Astrocyte of the spinal cord (primary cell): ENCODE measurements at regions not wholly inside any gene's neighbourhood (a gene's known extent, or its start where the extent isn't known, plus 50 kb on each side); places are given as distances from the start of the nearest gene placed in this dataset.

ENCODE experiments used
- DNase-seq: peaks from one replicate; pipeline ENCODE4 v3.0.0; 2011; ENCODE audit warnings: low read depth, low spot score
- H3K4me3 ChIP-seq: 2 replicates; pipeline ENCODE4 v1.5.1; 2011; ENCODE audit warnings: low read depth, mild to moderate bottlenecking, low read length, moderate library complexity
- CTCF ChIP-seq: IDR thresholded peaks from 2 replicates; pipeline ENCODE4 v1.5.1; 2012; ENCODE audit warnings: low read depth, mild to moderate bottlenecking, low read length, inconsistent platforms
- in situ Hi-C: cut with HindIII; loops from 2 replicates; pipeline ENCODE4 v1.10.0; 2017; ENCODE audit warnings: low sequenced_read_pairs

DNA sequence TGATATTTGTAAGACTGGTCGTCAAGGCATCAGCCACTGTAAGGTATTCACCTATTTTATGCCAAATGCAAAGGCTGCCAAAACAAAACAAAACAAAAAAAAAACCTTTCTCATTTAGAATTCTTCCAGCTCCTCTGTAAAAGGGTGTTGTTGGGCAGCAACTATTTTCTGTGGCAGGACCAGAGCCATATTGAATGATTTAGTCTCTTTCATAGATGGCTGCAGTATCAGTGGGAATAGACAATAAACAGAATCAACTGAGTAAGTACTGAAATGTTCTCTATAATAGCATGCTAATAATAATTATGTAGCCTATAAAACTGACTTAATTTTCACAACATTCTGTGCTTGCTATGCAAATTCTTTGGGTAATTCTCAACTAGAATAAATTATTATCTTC lies 389.7 kb upstream of the PABPC4L start:
- no peak for TF ChIP-seq CTCF
- no peak for DNase-seq
- no peak overlapping the region for H3K4me3 ChIP-seq
- in situ Hi-C loops: no loop called here

- DNase-seq: no peak
- no peak overlapping the region for H3K4me3 ChIP-seq
- in situ Hi-C loops: no loop called here
- no peak for TF ChIP-seq CTCF
These were observed 384.4 kb upstream of the PABPC4L start for GRCh38 chr4:134585972-134586371.

DNA sequence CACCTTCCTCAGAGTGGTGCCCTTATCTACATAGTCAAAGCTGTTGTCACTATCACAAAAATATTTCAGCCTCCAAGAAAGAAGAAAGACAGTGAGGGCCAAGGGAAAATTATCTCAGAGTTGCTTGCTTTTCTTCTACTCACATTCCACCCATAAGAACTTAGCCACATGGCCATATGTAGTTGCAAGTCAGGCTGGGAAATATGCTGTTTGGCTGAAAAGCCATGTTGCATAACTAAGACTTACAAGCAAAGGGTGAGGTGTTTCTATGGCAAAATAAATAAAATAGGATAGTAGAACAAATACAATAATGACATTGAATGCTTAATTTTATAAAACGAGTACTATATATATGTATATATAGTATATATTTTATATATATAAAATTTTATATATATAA lies 365.9 kb upstream of the PABPC4L start:
- no peak overlapping the region for H3K4me3 ChIP-seq
- TF ChIP-seq CTCF: no peak
- DNase-seq: no peak
- in situ Hi-C loops: no loop called here

DNA sequence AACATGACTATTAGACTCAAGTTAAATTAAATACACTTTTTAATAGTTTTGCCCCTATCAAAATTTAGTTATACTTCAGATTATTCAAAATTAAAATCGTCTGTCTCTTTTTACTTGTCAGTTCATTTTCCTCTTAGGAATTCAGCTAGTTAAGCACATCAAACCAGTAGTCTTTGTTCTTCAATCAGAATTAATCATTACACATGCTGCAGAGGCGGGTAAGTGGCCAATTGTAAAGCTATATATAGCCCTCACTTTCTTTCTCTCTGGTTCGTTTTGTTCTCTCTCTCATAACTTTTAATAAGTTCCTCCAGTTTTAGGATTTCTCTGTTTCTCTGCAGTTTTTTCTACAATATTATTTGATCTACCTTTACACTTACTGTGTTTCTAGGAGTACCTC lies 359.1 kb upstream of the PABPC4L start:
- no peak for DNase-seq
- in situ Hi-C loops: no loop called here
- TF ChIP-seq CTCF: no peak
- no peak overlapping the region for H3K4me3 ChIP-seq

DNA sequence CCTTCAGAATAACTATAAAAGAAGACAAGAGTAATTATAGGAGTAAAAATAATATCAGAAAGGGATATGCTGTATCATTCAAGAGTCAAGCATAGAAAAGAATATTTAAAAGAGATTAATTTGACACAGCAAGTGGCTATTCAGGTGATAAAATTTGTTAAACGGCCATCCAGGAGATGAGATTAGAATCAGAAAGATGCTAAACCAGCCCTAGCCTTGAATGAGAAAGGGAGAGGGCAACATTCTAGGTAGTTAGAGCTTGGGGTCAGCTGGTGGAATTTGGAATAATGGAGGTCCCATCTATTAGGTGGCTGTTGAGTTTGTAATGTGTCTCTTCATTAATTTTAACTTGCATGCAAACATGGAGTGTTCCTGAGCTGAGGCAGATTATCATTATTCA lies 350.5 kb upstream of the PABPC4L start:
- in situ Hi-C loops: no loop called here
- TF ChIP-seq CTCF: no peak
- DNase-seq: no peak
- H3K4me3 ChIP-seq: no peak overlapping the region

DNA sequence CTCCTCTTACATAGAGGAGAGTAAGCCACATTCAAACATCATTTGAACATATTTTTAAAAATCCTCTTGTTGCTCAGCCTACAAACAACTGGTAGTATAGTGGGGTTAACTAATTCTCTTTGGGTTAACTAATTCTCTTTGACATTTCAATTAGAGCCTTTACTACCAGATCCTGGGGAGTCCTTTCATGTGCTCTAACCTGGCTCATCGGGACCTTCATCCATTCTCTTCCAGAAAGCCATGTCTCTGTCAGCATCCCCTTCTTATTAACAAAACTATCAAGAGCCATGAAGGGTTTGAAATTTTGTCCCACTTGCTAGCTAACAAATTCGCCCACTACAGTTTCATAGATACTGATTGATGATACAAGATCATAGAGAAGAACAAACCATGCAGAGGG lies 349.8 kb upstream of the PABPC4L start:
- no peak overlapping the region for H3K4me3 ChIP-seq
- DNase-seq: no peak
- no peak for TF ChIP-seq CTCF
- in situ Hi-C loops: no loop called here

GRCh38 chr4:134548052-134548628 lies 346.6 kb upstream of the PABPC4L start:
- no peak for DNase-seq
- in situ Hi-C loops: no loop called here
- no peak for TF ChIP-seq CTCF
- no peak overlapping the region for H3K4me3 ChIP-seq
